Upper lobe of right lung (tissue), 1 donor: ENCODE measurements at regions not wholly inside any gene's neighbourhood (a gene's known extent, or its start where the extent isn't known, plus 50 kb on each side); places are given as distances from the start of the nearest gene placed in this dataset.

Source experiments
- ATAC-seq: fragments of 200-7000 bp; cut with Tn5 transposase; one replicate; pipeline ENCODE4 v1.9.1; 2020; ENCODE audit warnings: mild to moderate bottlenecking, moderate library complexity
- DNase-seq: peaks from one replicate; pipeline ENCODE4 v3.0.0-alpha.2; 2020
- H3K27ac ChIP-seq: fragments of 200-600 bp; one replicate; pipeline ENCODE4 v1.8.0; 2022
- H3K27me3 ChIP-seq: fragments of 200-600 bp; one replicate; pipeline ENCODE4 v1.8.0; 2022; ENCODE audit warnings: mild to moderate bottlenecking
- H3K36me3 ChIP-seq: fragments of 200-600 bp; one replicate; pipeline ENCODE4 v1.8.0; 2022
- H3K4me1 ChIP-seq: fragments of 200-600 bp; one replicate; pipeline ENCODE4 v1.8.0; 2022
- H3K4me3 ChIP-seq: fragments of 200-600 bp; one replicate; pipeline ENCODE4 v1.8.0; 2022; ENCODE audit warnings: mild to moderate bottlenecking
- H3K9me3 ChIP-seq: fragments of 200-600 bp; one replicate; pipeline ENCODE4 v1.8.0; 2022
- intact Hi-C: fragments of 100-400 bp; cut with DNase I; formaldehyde crosslinking; loops from one replicate; pipeline ENCODE4 v1.11.0; 2022
- TF ChIP-seq, protein P1 (sequence below): fragments of 200-600 bp; IDR thresholded peaks from one replicate; pipeline ENCODE4 v1.8.0; 2022; ENCODE audit warnings: antibody characterized with exemption
- donor health status: DM: no; HTN: yes; CAD: no; lungs with severe emphysema.

DNA sequence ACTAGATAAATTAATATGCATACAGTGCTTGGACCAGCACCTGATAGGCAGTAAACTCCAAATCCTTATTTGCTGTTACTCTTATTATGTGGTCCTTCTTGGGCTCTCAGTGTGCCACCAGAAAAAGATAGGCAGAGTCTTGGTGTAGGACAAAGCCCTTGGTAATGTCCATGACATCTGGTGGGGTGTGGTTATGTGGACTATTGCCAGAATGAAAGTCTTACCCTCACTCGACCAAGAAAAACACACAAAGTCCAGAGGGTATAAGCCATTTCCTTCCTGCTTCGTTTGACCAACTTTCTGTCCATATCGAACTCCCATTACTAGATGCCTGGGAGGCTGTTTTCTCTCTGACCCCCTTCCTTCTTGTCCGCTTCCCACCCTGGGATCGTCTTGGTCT, 140.9 kb downstream of the UTP18 start:
- DNase-seq, result no peak
- Histone ChIP-seq H3K27ac (no peak overlapping the region), H3K27me3 (no peaks in the 10 kb centered on the region), H3K4me3 (no peak overlapping the region), H3K9me3 (no peaks in the 10 kb centered on the region), H3K4me1 (no peaks in the 10 kb centered on the region), H3K36me3 (no peaks in the 10 kb centered on the region)
- TF ChIP-seq, protein P1, sequence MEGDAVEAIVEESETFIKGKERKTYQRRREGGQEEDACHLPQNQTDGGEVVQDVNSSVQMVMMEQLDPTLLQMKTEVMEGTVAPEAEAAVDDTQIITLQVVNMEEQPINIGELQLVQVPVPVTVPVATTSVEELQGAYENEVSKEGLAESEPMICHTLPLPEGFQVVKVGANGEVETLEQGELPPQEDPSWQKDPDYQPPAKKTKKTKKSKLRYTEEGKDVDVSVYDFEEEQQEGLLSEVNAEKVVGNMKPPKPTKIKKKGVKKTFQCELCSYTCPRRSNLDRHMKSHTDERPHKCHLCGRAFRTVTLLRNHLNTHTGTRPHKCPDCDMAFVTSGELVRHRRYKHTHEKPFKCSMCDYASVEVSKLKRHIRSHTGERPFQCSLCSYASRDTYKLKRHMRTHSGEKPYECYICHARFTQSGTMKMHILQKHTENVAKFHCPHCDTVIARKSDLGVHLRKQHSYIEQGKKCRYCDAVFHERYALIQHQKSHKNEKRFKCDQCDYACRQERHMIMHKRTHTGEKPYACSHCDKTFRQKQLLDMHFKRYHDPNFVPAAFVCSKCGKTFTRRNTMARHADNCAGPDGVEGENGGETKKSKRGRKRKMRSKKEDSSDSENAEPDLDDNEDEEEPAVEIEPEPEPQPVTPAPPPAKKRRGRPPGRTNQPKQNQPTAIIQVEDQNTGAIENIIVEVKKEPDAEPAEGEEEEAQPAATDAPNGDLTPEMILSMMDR, result no peak
- no peak for ATAC-seq
- intact Hi-C loops, result no loop called here

DNA sequence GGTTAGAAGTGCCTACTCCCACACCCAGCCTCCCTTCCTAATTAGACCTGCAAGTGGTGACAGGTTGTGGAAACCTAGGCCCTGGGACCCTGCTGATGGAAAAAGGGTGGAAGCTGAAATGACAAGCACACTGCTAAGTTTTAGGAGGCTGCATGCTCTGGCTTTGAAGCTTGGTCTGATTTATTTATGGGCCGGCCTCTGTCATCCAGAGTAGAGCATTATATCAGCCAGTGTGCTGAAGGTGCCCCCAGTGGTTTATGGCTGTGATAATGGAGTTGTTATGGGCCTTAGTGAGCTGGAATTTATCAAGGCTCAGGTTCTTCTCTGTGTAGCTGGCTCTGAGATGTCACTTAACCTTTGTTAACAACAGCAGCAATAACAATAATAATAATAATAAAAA, 142.6 kb downstream of the UTP18 start:
- intact Hi-C loops, result no loop called here
- H3K9me3 ChIP-seq, result no peaks in the 10 kb centered on the region
- no peak overlapping the region for H3K4me3 ChIP-seq
- no peak for ATAC-seq
- H3K27ac ChIP-seq, result no peak overlapping the region
- H3K27me3 ChIP-seq, result no peaks in the 10 kb centered on the region
- H3K36me3 ChIP-seq, result no peaks in the 10 kb centered on the region
- DNase-seq, result no peak
- no peaks in the 10 kb centered on the region for H3K4me1 ChIP-seq
- TF ChIP-seq, protein P1, result no peak

DNA sequence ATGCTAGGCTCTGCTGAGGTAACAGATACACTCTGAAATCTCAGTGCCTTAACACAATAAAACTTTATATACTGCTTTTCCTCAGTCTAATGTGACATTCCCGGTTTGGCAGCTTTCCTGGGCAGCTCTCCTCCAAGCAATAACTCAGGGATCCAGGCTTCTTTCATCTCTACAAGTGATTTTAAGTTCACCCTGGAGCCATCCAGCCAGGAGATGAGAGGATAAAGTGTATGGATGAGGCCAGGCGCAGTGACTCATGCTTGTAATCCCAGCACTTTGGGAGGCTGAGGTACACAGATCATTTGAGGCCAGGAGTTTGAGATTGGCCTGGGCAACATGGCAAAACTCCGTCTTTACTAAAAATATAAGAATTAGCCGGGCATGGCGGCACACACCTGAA, 147.2 kb downstream of the UTP18 start:
- Histone ChIP-seq H3K27ac (no peak overlapping the region), H3K9me3 (no peaks in the 10 kb centered on the region), H3K4me3 (no peak overlapping the region), H3K36me3 (no peaks in the 10 kb centered on the region), H3K4me1 (no peaks in the 10 kb centered on the region), H3K27me3 (no peaks in the 10 kb centered on the region)
- no peak for ATAC-seq
- no peak for DNase-seq
- TF ChIP-seq, protein P1, result no peak
- intact Hi-C loops, result no loop called here

DNA sequence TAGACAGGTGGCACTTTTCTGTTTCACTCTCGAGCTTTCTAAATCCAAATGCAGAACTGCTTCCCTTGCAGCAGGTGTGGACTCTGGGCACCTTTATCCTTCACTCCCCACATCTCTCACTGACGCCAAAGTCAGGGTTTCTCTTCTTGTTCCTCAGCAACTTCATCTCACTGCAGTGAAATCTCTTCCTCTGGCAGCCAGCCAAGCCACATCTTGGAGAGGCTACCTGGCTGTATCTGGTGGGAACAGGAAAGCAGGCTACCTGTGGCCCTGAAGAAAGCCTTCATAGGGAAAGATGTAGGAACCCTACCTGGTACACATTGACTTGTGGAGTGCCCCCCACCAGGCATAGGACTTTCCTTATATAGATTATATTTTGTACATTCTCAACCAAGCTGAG, 159.1 kb downstream of the UTP18 start:
- intact Hi-C loops, result no loop called here
- H3K27me3 ChIP-seq, result no peaks in the 10 kb centered on the region
- ATAC-seq, result no peak
- no peaks in the 10 kb centered on the region for H3K9me3 ChIP-seq
- H3K4me1 ChIP-seq, result no peaks in the 10 kb centered on the region
- no peak for DNase-seq
- no peaks in the 10 kb centered on the region for H3K36me3 ChIP-seq
- no peak overlapping the region for H3K4me3 ChIP-seq
- TF ChIP-seq, protein P1, result no peak
- no peak overlapping the region for H3K27ac ChIP-seq

DNA sequence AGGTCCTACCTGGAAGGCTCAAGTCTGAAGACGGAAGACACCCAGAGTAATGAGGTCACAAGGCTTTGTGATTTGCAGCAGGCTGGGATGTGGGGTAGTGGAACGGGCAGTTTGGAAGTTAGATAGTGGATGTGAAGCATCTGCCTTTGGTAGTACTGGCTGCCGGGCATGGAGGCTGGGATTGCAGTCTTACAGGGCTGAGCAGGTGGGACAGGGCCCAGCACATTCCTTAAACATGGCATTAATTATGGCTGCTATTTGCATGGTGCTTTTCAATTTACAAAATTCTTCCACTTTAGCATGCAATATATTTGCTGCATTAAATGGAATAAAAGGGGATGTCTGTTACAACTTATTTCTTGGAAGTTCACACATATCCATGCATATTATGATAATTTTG, 161.2 kb downstream of the UTP18 start:
- Histone ChIP-seq H3K27me3 (no peaks in the 10 kb centered on the region), H3K4me3 (no peak overlapping the region), H3K9me3 (no peaks in the 10 kb centered on the region), H3K4me1 (no peaks in the 10 kb centered on the region), H3K27ac (no peak overlapping the region), H3K36me3 (no peaks in the 10 kb centered on the region)
- ATAC-seq (no peak), DNase-seq (no peak)
- intact Hi-C loops, result no loop called here
- TF ChIP-seq, protein P1, result no peak

DNA sequence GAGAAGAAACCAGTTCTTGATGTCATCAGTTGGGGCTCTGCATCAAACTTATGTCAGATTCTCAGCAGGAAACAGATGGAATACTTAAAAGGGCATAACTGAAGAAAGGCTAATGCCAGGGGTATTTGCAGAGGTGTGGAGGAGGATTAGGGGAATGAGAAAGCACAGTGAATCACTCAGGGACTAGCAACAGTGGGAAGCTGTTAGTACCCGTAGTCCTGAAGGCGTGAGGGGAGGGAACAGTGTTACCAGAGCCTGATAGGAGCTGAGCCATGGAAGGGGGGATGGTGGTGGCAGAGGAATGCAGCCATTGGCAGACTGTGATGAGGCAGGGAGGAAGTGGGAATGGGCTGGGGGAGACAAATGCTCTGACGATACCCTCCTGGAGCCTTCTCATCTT, 162.3 kb downstream of the UTP18 start:
- Histone ChIP-seq H3K9me3 (no peaks in the 10 kb centered on the region), H3K4me1 (no peaks in the 10 kb centered on the region), H3K4me3 (no peak overlapping the region), H3K27ac (no peak overlapping the region), H3K36me3 (no peaks in the 10 kb centered on the region), H3K27me3 (no peaks in the 10 kb centered on the region)
- ATAC-seq (no peak), DNase-seq (no peak)
- TF ChIP-seq, protein P1, result no peak
- intact Hi-C loops, result no loop called here
